HepG2 (cell line): ENCODE measurements at regions not wholly inside any gene's neighbourhood (a gene's known extent, or its start where the extent isn't known, plus 50 kb on each side); places are given as distances from the start of the nearest gene placed in this dataset.

ENCODE experiments used
- ATAC-seq: fragments of 200-7000 bp; cut with Tn5 transposase; 3 replicates; pipeline ENCODE4 v1.9.1; 2020; ENCODE audit warnings: mild to moderate bottlenecking, moderate library complexity
- BruUV-seq: library from RNA; stranded (reverse); fragments of 400-500 nt; replicated peaks from 2 replicates; lab custom pipeline; 2021; lab: Mats Ljungman, UMichigan
- CTCF ChIA-PET: fragments of 300-600 bp; formaldehyde crosslinking; extraction: SDS; loops from one replicate; lab custom pipeline; 2021; ENCODE audit warnings: low total read pairs, inconsistent platforms, low intra/inter-chr PET ratio; lab: Yijun Ruan, JAX
- POLR2A ChIA-PET: fragments of 350-600 bp; sonication (Branson Sonifier 250); formaldehyde crosslinking; loops from one replicate; lab custom pipeline; 2020; ENCODE audit warnings: antibody characterized with exemption, inconsistent platforms; lab: Yijun Ruan, JAX
- DNase-seq: peaks from one replicate; pipeline ENCODE4 v3.0.0-alpha.2; 2015; ENCODE audit warnings: low spot score
- FAIRE-seq: peaks from 3 replicates; lab custom pipeline; 2011; peaks lifted over from hg19 to GRCh38; lab: Jason Lieb, UNC
- H2AFZ ChIP-seq: one replicate; pipeline ENCODE4 v1.6.1; 2011; ENCODE audit warnings: low read length, inconsistent platforms
- H3K27ac ChIP-seq: fragments of 300-600 bp; 3 replicates; pipeline ENCODE4 v1.8.0; 2011; ENCODE audit warnings: mixed run types, mild to moderate bottlenecking, mixed read lengths, low read length, inconsistent platforms; ENCODE audit not compliant: insufficient read depth; ENCODE audit errors: extremely low read length
- H3K27me3 ChIP-seq, 2 experiments: fragments of 200-600 bp in 1 of 2; 2 replicates in 1 of 2; 3 replicates in 1 of 2; pipeline versions ENCODE4 v1.6.0 to v1.8.0; 2011; ENCODE audit warnings: low read length in 2 of 2, mild to moderate bottlenecking in 2 of 2, moderate library complexity in 2 of 2, inconsistent platforms in 1 of 2; ENCODE audit not compliant: insufficient read depth in 2 of 2, control insufficient read depth in 1 of 2
- H3K36me3 ChIP-seq, 2 experiments: fragments of 200-600 bp in 1 of 2; replicated peaks in 1 of 2; 2 replicates in 1 of 2; 3 replicates in 1 of 2; pipeline versions ENCODE4 v1.5.1 to v1.8.0; 2011; ENCODE audit warnings: low read length in 2 of 2, inconsistent platforms in 1 of 2; ENCODE audit not compliant: insufficient read depth in 2 of 2, control insufficient read depth in 1 of 2
- H3K4me1 ChIP-seq: 2 replicates; pipeline ENCODE4 v1.5.1; 2012; ENCODE audit warnings: low read length, inconsistent platforms; ENCODE audit not compliant: insufficient read depth
- H3K4me2 ChIP-seq: 2 replicates; pipeline ENCODE4 v1.6.0; 2011; ENCODE audit warnings: low read depth, low read length, inconsistent platforms
- H3K4me3 ChIP-seq, 3 experiments: fragments of 200-600 bp in 1 of 3; sonication (generic), shearing (Covaris generic) in 1 of 3; replicated peaks in 1 of 3; 2 replicates each; pipeline ENCODE4 v1.5.1; 2011 to 2016; ENCODE audit warnings: low read length in 3 of 3, inconsistent platforms in 2 of 3, low read depth in 2 of 3, mild to moderate bottlenecking in 2 of 3, control low read depth in 1 of 3, mixed read lengths in 1 of 3; ENCODE audit not compliant: insufficient read depth in 1 of 3
- H3K79me2 ChIP-seq: one replicate; pipeline ENCODE4 v1.6.1; 2011; ENCODE audit warnings: low read length, inconsistent platforms; ENCODE audit not compliant: insufficient read depth
- H3K9ac ChIP-seq: 2 replicates; pipeline ENCODE4 v1.6.0; 2011; ENCODE audit warnings: mild to moderate bottlenecking, low read depth, low read length, inconsistent platforms; ENCODE audit not compliant: insufficient read depth
- H3K9me3 ChIP-seq: 2 replicates; pipeline ENCODE4 v1.5.1; 2012; ENCODE audit warnings: mild to moderate bottlenecking, low read length
- H4K20me1 ChIP-seq: 2 replicates; pipeline ENCODE4 v1.6.0; 2011; ENCODE audit warnings: inconsistent platforms, mild to moderate bottlenecking, low read length, moderate library complexity; ENCODE audit not compliant: insufficient read depth
- ATF6 ChIP-seq: sonication (generic); formaldehyde crosslinking; conservative IDR thresholded peaks from 2 replicates; pipeline ENCODE4 v1.4.0; 2020; ENCODE audit warnings: missing genetic modification reagents
- SMARCE1 ChIP-seq: fragments of 450-650 bp; IDR thresholded peaks from 2 replicates; pipeline ENCODE4 v1.6.1; 2017; ENCODE audit warnings: borderline replicate concordance
- SMC3 ChIP-seq: IDR thresholded peaks from 2 replicates; pipeline ENCODE4 v1.6.1; 2011; ENCODE audit warnings: low read length, improper control_type of control experiment
- SRSF4 ChIP-seq: fragments of 200-400 bp; formaldehyde crosslinking; IDR thresholded peaks from one replicate; pipeline ENCODE4 v1.6.1; 2018; ENCODE audit warnings: mild to moderate bottlenecking, low read depth, low read length, moderate library complexity; ENCODE audit not compliant: poor library complexity, severe bottlenecking
- TARDBP ChIP-seq: sonication (generic); formaldehyde crosslinking; IDR thresholded peaks from 2 replicates; pipeline ENCODE4 v1.8.0; 2022; ENCODE audit warnings: mild to moderate bottlenecking, missing genetic modification reagents
- USF2 ChIP-seq, 2 experiments: sonication (generic) in 1 of 2; formaldehyde crosslinking in 1 of 2; IDR thresholded peaks; 2 replicates each; pipeline versions ENCODE4 v1.5.1 to v1.6.1; 2011 to 2020; ENCODE audit warnings: borderline replicate concordance in 1 of 2, low read depth in 1 of 2, low read length in 1 of 2, mild to moderate bottlenecking in 1 of 2, missing genetic modification reagents in 1 of 2, moderate library complexity in 1 of 2
- WGBS: methylation state at CpG from one replicate; pipeline ENCODE4 v1.1.6; 2017; ENCODE audit warnings: low lambda C conversion rate; 5-methylcytosine and 5-hydroxymethylcytosine counted together
- in situ Hi-C: cut with HindIII; loops from 2 replicates; pipeline ENCODE4 v1.10.0; 2017; ENCODE audit warnings: low pct_unique_long_range_greater_than_20kb; ENCODE audit not compliant: extremely low pct_ligation_motif_present
- intact Hi-C: fragments of 100-400 bp; cut with micrococcal nuclease; formaldehyde crosslinking; loops from one replicate; pipeline ENCODE4 v1.10.0; 2022; ENCODE audit not compliant: unreplicated experiment

GRCh38 chrX:109186939-109187338 lies 294.9 kb downstream of the GUCY2F start:
- no peak for TF ChIP-seq SMC3
- no peak for TF ChIP-seq SRSF4
- TF ChIP-seq USF2 (IDR thresholded peaks at IDR 0.05; ENCODE audit: low read depth, low read length): no peak
- no peak for TF ChIP-seq USF2 (CRISPR knock-in tag; IDR thresholded peaks at IDR 0.05; ENCODE audit: borderline replicate concordance)
- no peak for TF ChIP-seq SMARCE1
- TF ChIP-seq TARDBP (CRISPR knock-in tag): no peak
- TF ChIP-seq ATF6 (CRISPR knock-in tag): no peak
- Histone ChIP-seq H3K27me3 (no peaks in the 10 kb centered on the region), H3K9me3 (no peaks in the 10 kb centered on the region), H3K79me2 (no peaks in the 10 kb centered on the region), H3K4me2 (no peak overlapping the region), H3K4me1 (no peaks in the 10 kb centered on the region), H4K20me1 (no peaks in the 10 kb centered on the region), H2AFZ (no peak overlapping the region), H3K36me3 (no peaks in the 10 kb centered on the region), H3K27ac (no peak overlapping the region), H3K4me3 (no peak overlapping the region), H3K9ac (no peak overlapping the region)
- ChIA-PET POLR2A (no interaction called here), CTCF (no interaction called here)
- WGBS: 4% methylated on average over 4 of the region's 4 CpGs
- BruUV-seq: no TSS peak
- FAIRE-seq (no peak), ATAC-seq (no peak), DNase-seq (no peak)
- intact Hi-C loops (no loop called here), in situ Hi-C loops (no loop called here)
